Testis (tissue), 2 donors: ENCODE measurements at regions not wholly inside any gene's neighbourhood (a gene's known extent, or its start where the extent isn't known, plus 50 kb on each side); places are given as distances from the start of the nearest gene placed in this dataset.

ENCODE experiments used
- DNase-seq: peaks from one replicate; pipeline ENCODE4 v3.0.0-alpha.2; 2019
- H3K27ac ChIP-seq, 2 donors: fragments of 200-600 bp; sonication (generic); one replicate each; pipeline ENCODE4 v1.5.1; 2019
- H3K27me3 ChIP-seq: fragments of 200-600 bp; sonication (generic); one replicate; pipeline ENCODE4 v1.5.1; 2019
- H3K36me3 ChIP-seq: fragments of 200-600 bp; sonication (generic); one replicate; pipeline ENCODE4 v1.5.1; 2017; ENCODE audit warnings: low read depth; ENCODE audit errors: missing control alignments
- H3K4me1 ChIP-seq: fragments of 200-600 bp; sonication (generic); one replicate; pipeline ENCODE4 v1.5.1; 2019
- H3K4me3 ChIP-seq, 2 donors: fragments of 200-600 bp; sonication (generic); one replicate each; pipeline ENCODE4 v1.5.1; 2017 to 2019
- H3K9me3 ChIP-seq: fragments of 200-600 bp; sonication (generic); one replicate; pipeline ENCODE4 v1.5.1; 2017
- POLR2A ChIP-seq: fragments of 450-650 bp; IDR thresholded peaks from one replicate; pipeline ENCODE4 v1.6.1; 2017; ENCODE audit warnings: antibody characterized with exemption, mild to moderate bottlenecking, moderate library complexity
- WGBS, 2 donors: methylation state at CpG; one replicate each; pipeline ENCODE4 v1.1.5; 2018; 5-methylcytosine and 5-hydroxymethylcytosine counted together
- intact Hi-C: fragments of 100-400 bp; cut with DNase I; formaldehyde crosslinking; loops from one replicate; pipeline ENCODE4 v1.15.1; 2023; ENCODE audit warnings: low total_unique reads
- TF ChIP-seq, protein P1 (sequence below), 3 experiments: fragments of 450-650 bp in 2 of 3; fragments of 200-600 bp in 1 of 3; sonication (generic) in 1 of 3; IDR thresholded peaks; one replicate each; pipeline ENCODE4 v1.5.1; 2016 to 2019; ENCODE audit warnings: antibody characterized with exemption in 3 of 3, mild to moderate bottlenecking in 2 of 3, moderate library complexity in 1 of 3

- intact Hi-C loops: no loop called here
- DNase-seq: no peak
- H3K4me3 ChIP-seq: no peak overlapping the region
- H3K36me3 ChIP-seq: no peaks in the 10 kb centered on the region
- no peak overlapping the region for H3K27ac ChIP-seq
- no peaks in the 10 kb centered on the region for H3K4me1 ChIP-seq
- no peaks in the 10 kb centered on the region for H3K27me3 ChIP-seq
- TF ChIP-seq, protein P1, sequence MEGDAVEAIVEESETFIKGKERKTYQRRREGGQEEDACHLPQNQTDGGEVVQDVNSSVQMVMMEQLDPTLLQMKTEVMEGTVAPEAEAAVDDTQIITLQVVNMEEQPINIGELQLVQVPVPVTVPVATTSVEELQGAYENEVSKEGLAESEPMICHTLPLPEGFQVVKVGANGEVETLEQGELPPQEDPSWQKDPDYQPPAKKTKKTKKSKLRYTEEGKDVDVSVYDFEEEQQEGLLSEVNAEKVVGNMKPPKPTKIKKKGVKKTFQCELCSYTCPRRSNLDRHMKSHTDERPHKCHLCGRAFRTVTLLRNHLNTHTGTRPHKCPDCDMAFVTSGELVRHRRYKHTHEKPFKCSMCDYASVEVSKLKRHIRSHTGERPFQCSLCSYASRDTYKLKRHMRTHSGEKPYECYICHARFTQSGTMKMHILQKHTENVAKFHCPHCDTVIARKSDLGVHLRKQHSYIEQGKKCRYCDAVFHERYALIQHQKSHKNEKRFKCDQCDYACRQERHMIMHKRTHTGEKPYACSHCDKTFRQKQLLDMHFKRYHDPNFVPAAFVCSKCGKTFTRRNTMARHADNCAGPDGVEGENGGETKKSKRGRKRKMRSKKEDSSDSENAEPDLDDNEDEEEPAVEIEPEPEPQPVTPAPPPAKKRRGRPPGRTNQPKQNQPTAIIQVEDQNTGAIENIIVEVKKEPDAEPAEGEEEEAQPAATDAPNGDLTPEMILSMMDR (IDR thresholded peaks at IDR 0.05): no peak
- TF ChIP-seq POLR2A: no peak
- H3K9me3 ChIP-seq: no peaks in the 10 kb centered on the region
These were observed 169.7 kb downstream of the KLF5 start for GRCh38 chr13:73228546-73228945.

DNA sequence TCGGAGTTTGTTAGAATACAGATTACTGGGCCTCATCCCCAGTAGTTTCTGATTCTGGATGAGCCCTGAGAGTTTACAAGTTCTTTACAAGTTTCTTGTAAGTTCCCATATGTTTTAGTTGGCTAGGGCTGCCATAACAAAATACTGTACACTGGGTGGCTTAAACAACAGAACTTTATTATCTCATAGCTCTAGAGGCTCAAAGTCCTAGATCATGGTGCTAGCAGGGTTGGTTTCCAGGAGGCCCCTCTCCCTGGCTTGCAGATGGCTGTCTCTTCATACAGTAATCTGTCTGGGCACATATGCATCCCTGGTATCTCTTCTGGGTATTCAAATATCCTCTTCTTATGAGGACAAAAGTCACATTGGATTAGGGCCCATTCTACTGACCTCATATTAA is 167.2 kb downstream of the KLF5 start:
- no peak for TF ChIP-seq POLR2A
- TF ChIP-seq, protein P1 (IDR thresholded peaks at IDR 0.05): no peak
- Histone ChIP-seq H3K4me1 (no peaks in the 10 kb centered on the region), H3K27ac (no peak overlapping the region), H3K27me3 (no peaks in the 10 kb centered on the region), H3K36me3 (no peaks in the 10 kb centered on the region), H3K4me3 (no peak overlapping the region), H3K9me3 (no peaks in the 10 kb centered on the region)
- WGBS, 2 donors: 89 to 94% methylated on average over 1 of the region's 1 CpG
- intact Hi-C loops: no loop called here
- no peak for DNase-seq

GRCh38 chr13:73224703-73225102 is 165.9 kb downstream of the KLF5 start:
- Histone ChIP-seq H3K4me3 (no peak overlapping the region), H3K9me3 (no peaks in the 10 kb centered on the region), H3K4me1 (no peaks in the 10 kb centered on the region), H3K27me3 (no peaks in the 10 kb centered on the region), H3K27ac (no peak overlapping the region), H3K36me3 (no peaks in the 10 kb centered on the region)
- DNase-seq: no peak
- WGBS, 2 donors: 68 to 89% methylated on average over 1 of the region's 1 CpG
- TF ChIP-seq, protein P1 (IDR thresholded peaks at IDR 0.05): no peak
- TF ChIP-seq POLR2A: no peak
- intact Hi-C loops: no loop called here

DNA sequence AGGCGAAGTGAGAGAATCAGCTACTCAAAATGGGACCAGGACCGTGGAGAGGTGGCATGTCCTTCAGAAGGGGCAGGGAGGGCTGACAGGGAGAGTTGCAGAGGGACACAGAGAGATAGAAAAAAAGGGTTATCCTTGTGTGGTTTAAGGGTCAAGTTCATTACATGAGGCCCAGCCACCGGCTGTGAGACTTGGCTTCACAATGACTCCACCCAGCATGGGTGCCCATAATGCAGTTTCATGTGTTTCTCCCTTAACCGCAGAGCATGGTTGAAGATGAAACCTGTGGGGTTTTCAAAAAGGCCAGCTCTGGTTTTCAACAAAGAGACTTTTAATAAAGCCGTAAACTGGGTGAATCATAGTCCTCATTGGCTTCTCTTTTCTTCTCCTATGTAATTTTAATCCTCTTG is 164.6 kb downstream of the KLF5 start:
- intact Hi-C loops: no loop called here
- H3K4me3 ChIP-seq: no peak overlapping the region
- no peak for DNase-seq
- no peaks in the 10 kb centered on the region for H3K36me3 ChIP-seq
- H3K27me3 ChIP-seq: no peaks in the 10 kb centered on the region
- no peak for TF ChIP-seq POLR2A
- TF ChIP-seq, protein P1 (IDR thresholded peaks at IDR 0.05): no peak
- 82 to 83% methylated on average over 5 of the region's 5 CpGs for WGBS, 2 donors
- H3K9me3 ChIP-seq: no peaks in the 10 kb centered on the region
- no peaks in the 10 kb centered on the region for H3K4me1 ChIP-seq
- H3K27ac ChIP-seq: no peak overlapping the region

GRCh38 chr13:73222627-73223305 is 164.0 kb downstream of the KLF5 start:
- no peak for DNase-seq
- 91 to 93% methylated on average over 6 of the region's 6 CpGs for WGBS, 2 donors
- H3K27ac ChIP-seq: no peak overlapping the region
- no peak for TF ChIP-seq POLR2A
- TF ChIP-seq, protein P1 (IDR thresholded peaks at IDR 0.05): no peak
- intact Hi-C loops: no loop called here
- H3K4me1 ChIP-seq: no peaks in the 10 kb centered on the region
- no peaks in the 10 kb centered on the region for H3K9me3 ChIP-seq
- H3K27me3 ChIP-seq: no peaks in the 10 kb centered on the region
- no peak overlapping the region for H3K4me3 ChIP-seq
- no peaks in the 10 kb centered on the region for H3K36me3 ChIP-seq
